OCI-LY1 (cell line): ENCODE measurements at regions not wholly inside any gene's neighbourhood (a gene's known extent, or its start where the extent isn't known, plus 50 kb on each side); places are given as distances from the start of the nearest gene placed in this dataset.

ENCODE experiments used
- EZH2 ChIP-seq: fragments of 200-600 bp; sonication (generic), shearing (Covaris generic); IDR thresholded peaks from 2 replicates; pipeline ENCODE4 v1.8.0; 2017; ENCODE audit warnings: borderline replicate concordance, mixed run types, mild to moderate bottlenecking, antibody characterized with exemption, low read length, moderate library complexity, mixed read lengths
- TF ChIP-seq, protein P1 (sequence below): fragments of 200-600 bp; sonication (generic), shearing (Covaris generic); IDR thresholded peaks from 2 replicates; pipeline ENCODE4 v1.5.1; 2017; ENCODE audit warnings: mild to moderate bottlenecking, antibody characterized with exemption, low read length, moderate library complexity, mixed read lengths

DNA sequence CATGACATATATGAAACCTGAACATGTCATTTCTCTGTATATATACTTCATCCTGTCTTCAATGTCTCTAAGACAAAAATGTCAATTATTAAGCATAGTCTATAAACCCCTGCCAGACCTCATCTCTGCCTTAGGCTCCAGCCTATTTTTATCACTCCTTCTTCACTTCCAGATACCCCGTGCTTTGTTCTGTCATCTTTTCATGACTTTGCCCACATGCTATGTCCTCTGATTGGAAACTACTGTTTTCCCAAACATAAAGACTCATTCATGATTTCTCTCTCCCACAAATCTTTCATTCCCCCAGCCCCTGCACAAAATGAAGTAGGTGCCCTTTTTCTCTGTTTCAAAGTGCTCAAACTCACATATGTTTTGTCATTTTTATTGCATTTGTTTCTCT lies 1503.9 kb downstream of the DPP10 start:
- TF ChIP-seq, protein P1, sequence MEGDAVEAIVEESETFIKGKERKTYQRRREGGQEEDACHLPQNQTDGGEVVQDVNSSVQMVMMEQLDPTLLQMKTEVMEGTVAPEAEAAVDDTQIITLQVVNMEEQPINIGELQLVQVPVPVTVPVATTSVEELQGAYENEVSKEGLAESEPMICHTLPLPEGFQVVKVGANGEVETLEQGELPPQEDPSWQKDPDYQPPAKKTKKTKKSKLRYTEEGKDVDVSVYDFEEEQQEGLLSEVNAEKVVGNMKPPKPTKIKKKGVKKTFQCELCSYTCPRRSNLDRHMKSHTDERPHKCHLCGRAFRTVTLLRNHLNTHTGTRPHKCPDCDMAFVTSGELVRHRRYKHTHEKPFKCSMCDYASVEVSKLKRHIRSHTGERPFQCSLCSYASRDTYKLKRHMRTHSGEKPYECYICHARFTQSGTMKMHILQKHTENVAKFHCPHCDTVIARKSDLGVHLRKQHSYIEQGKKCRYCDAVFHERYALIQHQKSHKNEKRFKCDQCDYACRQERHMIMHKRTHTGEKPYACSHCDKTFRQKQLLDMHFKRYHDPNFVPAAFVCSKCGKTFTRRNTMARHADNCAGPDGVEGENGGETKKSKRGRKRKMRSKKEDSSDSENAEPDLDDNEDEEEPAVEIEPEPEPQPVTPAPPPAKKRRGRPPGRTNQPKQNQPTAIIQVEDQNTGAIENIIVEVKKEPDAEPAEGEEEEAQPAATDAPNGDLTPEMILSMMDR = no peak
- TF ChIP-seq EZH2 = no peak
